ENCODE measurements at regions not wholly inside any gene's neighbourhood (a gene's known extent, or its start where the extent isn't known, plus 50 kb on each side); places are given as distances from the start of the nearest gene placed in this dataset.

DNA sequence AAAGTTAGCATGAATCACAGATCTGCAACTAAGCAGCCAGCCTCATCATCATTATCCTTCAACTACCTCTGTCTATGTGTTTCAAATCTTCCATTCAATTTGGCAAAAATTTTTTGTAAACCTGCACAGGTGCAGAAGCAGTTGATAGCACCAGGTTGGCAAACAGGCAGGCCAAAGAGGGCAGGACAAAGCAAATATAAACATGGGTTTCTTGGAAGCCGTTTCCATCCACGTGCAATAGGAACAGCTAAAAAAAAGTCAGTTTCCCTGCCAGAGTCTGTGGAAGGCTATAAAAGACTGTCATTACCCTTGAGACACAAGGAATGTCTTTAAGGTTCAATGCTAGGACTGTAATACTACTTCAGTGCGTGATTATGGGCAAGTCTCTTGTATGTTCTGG is 253.2 kb downstream of the PDHA2 start:
- no peak for DNase-seq (ENCODE audit: low read depth, low spot score)
- Histone ChIP-seq H3K9me3 (ENCODE audit: control insufficient read depth in 1 of 2, insufficient read depth in 1 of 2, low read depth in 1 of 2, low read length in 2 of 2) (no peaks in the 10 kb centered on the region), H2AFZ (ENCODE audit: low read depth, low read length, poor library complexity, severe bottlenecking) (no peak overlapping the region), H3K4me2 (ENCODE audit: low read length) (no peak overlapping the region), H3K79me2 (ENCODE audit: insufficient read depth, low read length) (no peaks in the 10 kb centered on the region), H3K9ac (ENCODE audit: low read length) (no peak overlapping the region), H3K9me2 (ENCODE audit: insufficient read depth) (no peaks in the 10 kb centered on the region), H3K36me3 (ENCODE audit: control insufficient read depth in 1 of 2, insufficient read depth in 2 of 2, low read length in 2 of 2) (no peaks in the 10 kb centered on the region), H3K27ac (ENCODE audit: low read depth, low read length) (no peak overlapping the region), H3K27me3 (ENCODE audit: insufficient read depth, low read length) (no peaks in the 10 kb centered on the region), H3K4me1 (ENCODE audit: control insufficient read depth in 1 of 2, insufficient read depth in 2 of 2, low read length in 2 of 2) (no peaks in the 10 kb centered on the region), H3K4me3 (replicated peaks in 1 of 2; ENCODE audit: low read depth in 1 of 2, low read length in 2 of 2) (no peak overlapping the region), H4K20me1 (ENCODE audit: insufficient read depth) (no peaks in the 10 kb centered on the region)
- ChIA-PET RAD21 (ENCODE audit: low non-redundant PET in 1 of 2, low total read pairs in 2 of 2, uncharacterized antibody in 2 of 2, unreplicated experiment in 2 of 2) (no interaction called here), POLR2A (no interaction called here), CTCF (no interaction called here)
- ATAC-seq = no peak
- BruUV-seq (replicated peaks) = no TSS peak
- no peak for TF ChIP-seq POLR2A (IDR thresholded peaks at IDR 0.05; ENCODE audit: borderline replicate concordance, extremely low read depth, insufficient read depth, insufficient read length)
- TF ChIP-seq, protein P1, sequence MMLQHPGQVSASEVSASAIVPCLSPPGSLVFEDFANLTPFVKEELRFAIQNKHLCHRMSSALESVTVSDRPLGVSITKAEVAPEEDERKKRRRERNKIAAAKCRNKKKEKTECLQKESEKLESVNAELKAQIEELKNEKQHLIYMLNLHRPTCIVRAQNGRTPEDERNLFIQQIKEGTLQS (IDR thresholded peaks at IDR 0.05) = no peak
- no peak for TF ChIP-seq EGR1 (IDR thresholded peaks at IDR 0.05; ENCODE audit: low read depth)
- TF ChIP-seq, protein P2, sequence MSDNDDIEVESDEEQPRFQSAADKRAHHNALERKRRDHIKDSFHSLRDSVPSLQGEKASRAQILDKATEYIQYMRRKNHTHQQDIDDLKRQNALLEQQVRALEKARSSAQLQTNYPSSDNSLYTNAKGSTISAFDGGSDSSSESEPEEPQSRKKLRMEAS (IDR thresholded peaks at IDR 0.05) = no peak
- TF ChIP-seq, protein P3, sequence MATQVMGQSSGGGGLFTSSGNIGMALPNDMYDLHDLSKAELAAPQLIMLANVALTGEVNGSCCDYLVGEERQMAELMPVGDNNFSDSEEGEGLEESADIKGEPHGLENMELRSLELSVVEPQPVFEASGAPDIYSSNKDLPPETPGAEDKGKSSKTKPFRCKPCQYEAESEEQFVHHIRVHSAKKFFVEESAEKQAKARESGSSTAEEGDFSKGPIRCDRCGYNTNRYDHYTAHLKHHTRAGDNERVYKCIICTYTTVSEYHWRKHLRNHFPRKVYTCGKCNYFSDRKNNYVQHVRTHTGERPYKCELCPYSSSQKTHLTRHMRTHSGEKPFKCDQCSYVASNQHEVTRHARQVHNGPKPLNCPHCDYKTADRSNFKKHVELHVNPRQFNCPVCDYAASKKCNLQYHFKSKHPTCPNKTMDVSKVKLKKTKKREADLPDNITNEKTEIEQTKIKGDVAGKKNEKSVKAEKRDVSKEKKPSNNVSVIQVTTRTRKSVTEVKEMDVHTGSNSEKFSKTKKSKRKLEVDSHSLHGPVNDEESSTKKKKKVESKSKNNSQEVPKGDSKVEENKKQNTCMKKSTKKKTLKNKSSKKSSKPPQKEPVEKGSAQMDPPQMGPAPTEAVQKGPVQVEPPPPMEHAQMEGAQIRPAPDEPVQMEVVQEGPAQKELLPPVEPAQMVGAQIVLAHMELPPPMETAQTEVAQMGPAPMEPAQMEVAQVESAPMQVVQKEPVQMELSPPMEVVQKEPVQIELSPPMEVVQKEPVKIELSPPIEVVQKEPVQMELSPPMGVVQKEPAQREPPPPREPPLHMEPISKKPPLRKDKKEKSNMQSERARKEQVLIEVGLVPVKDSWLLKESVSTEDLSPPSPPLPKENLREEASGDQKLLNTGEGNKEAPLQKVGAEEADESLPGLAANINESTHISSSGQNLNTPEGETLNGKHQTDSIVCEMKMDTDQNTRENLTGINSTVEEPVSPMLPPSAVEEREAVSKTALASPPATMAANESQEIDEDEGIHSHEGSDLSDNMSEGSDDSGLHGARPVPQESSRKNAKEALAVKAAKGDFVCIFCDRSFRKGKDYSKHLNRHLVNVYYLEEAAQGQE (IDR thresholded peaks at IDR 0.05; ENCODE audit: low read depth) = no peak
- no peak for TF ChIP-seq ZFX (IDR thresholded peaks at IDR 0.05)
- TF ChIP-seq SIN3A (IDR thresholded peaks at IDR 0.05; ENCODE audit: low read depth) = no peak
- no peak for TF ChIP-seq POLR2AphosphoS5 (IDR thresholded peaks at IDR 0.05; ENCODE audit: low read depth, low read length)
- no peak for TF ChIP-seq ELF1 (IDR thresholded peaks at IDR 0.05; ENCODE audit: borderline replicate concordance, low read depth)
- no peak for TF ChIP-seq TCF7L2 (IDR thresholded peaks at IDR 0.05; ENCODE audit: borderline replicate concordance, extremely low read depth, insufficient read depth, insufficient read length)
- intact Hi-C loops (cut with micrococcal nuclease) = no loop called here
